T-helper 1 cell treated with Interleukin-12 subunit alpha and Interleukin-12 subunit beta and Interleukin-4 antibody, amounts not matched to agents 30 μg/mL and 1 μg/mL, for 36 hours (primary cell): ENCODE measurements at regions not wholly inside any gene's neighbourhood (a gene's known extent, or its start where the extent isn't known, plus 50 kb on each side); places are given as distances from the start of the nearest gene placed in this dataset.

ENCODE experiments used
- H3K27ac Mint-ChIP-seq: one replicate; pipeline ENCODE4 v1.8.0; 2021; ENCODE audit warnings: mild to moderate bottlenecking, mixed read lengths
- H3K27me3 Mint-ChIP-seq: one replicate; pipeline ENCODE4 v1.8.0; 2021; ENCODE audit warnings: low read depth, mixed read lengths
- H3K36me3 Mint-ChIP-seq: one replicate; pipeline ENCODE4 v1.8.0; 2021; ENCODE audit warnings: low read depth, mixed read lengths
- H3K4me1 Mint-ChIP-seq: one replicate; pipeline ENCODE4 v1.8.0; 2021; ENCODE audit warnings: low read depth, mixed read lengths
- H3K4me3 Mint-ChIP-seq: one replicate; pipeline ENCODE4 v1.8.0; 2021; ENCODE audit warnings: mild to moderate bottlenecking, moderate library complexity, mixed read lengths
- H3K9me3 Mint-ChIP-seq: one replicate; pipeline ENCODE4 v1.8.0; 2021; ENCODE audit warnings: mixed read lengths

DNA sequence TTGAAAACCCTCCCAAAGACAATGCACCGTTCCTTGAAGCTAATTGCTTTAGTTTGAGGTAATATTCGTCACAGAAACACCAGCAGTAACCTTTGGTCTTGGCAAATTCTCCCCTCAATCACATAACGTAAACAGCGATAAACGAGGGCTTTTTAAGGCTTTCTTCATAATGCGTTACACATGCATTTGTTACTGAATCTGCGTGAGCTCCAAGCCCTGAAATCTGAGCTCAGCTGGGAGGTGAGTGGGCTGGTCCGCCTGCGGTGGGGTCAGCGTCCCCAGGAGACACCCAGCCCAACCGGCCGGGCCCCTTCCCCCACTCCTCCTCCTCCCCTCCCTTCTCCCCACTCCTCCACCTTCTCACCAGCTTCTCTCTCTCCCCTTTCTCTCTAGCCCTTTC is 91.1 kb downstream of the BARX1 start:
- Mint-ChIP-seq H3K27me3 (peaks cover 14% of the 10 kb centered on the region), H3K9me3 (no peaks in the 10 kb centered on the region), H3K4me3 (no peak overlapping the region), H3K36me3 (no peaks in the 10 kb centered on the region), H3K4me1 (no peaks in the 10 kb centered on the region), H3K27ac (no peak overlapping the region)

DNA sequence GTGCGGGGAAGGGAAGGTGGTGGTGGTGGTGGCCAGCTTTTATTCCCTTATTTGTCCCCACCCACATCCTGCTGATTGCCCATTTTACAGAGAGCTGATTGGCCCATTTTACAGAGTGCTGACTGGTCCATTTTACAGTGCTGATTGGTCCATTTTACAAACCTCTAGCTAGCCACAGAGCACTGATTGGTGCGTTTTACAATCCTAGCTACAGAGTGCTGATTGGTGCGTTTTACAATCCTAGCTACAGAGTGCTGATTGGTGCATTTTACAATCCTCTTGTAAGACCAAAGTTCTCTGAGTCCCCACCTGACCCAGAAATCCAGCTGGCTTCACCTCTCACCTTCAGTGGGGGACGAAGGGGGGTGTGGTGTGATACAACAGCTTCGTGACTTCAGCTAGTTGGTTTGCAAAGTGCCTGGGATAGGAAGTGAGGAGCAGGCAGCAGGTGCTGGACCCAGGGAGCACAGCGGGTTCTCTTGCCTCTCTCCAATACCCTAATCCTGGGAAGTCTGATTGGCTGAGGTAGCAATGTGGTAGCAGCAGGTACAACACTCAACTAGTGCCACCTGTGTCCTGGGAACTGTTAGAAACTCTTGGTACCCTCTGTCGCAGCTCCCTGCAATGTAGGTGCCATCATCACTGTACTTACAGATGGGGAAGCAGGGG is 92.1 kb downstream of the BARX1 start:
- H3K9me3 Mint-ChIP-seq: no peaks in the 10 kb centered on the region
- no peak overlapping the region for H3K27ac Mint-ChIP-seq
- peaks cover 15% of the 10 kb centered on the region for H3K27me3 Mint-ChIP-seq

DNA sequence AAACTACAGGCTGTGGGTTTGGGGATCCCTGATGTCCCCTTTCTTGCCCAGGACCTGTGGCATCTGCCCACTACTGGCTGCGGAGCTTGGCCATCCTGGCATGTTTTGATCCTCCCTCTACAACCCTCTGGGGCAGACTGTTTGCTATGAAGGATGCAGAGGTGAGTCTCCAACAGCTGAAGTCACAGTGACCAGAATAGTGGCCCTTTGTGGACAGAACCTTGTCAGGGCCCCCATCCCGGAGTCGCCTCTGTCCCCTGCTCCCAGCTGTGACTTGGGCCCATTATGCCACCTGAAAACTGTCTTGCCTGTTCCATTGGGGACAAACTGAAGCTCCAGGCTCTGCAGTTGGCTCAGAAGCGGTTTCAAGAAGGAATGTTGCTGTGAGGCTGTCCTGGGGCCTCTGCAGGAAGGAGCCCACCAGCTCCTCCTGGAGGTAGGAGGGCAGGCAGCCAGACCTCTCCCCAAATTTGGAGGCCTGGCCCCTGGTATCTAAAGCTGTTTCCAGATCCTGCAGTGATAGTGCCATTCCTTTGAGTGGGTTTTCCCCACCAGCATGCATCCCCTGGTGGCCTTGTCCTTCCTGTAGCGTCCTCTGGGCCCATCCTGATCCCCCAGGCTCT is 93.3 kb downstream of the BARX1 start:
- H3K4me3 Mint-ChIP-seq: no peak overlapping the region
- H3K27me3 Mint-ChIP-seq: peaks cover 25% of the 10 kb centered on the region
- H3K4me1 Mint-ChIP-seq: no peaks in the 10 kb centered on the region
- no peak overlapping the region for H3K27ac Mint-ChIP-seq
- no peaks in the 10 kb centered on the region for H3K9me3 Mint-ChIP-seq
- H3K36me3 Mint-ChIP-seq: no peaks in the 10 kb centered on the region

More for the DNA sequence above, 92.1 kb downstream of the BARX1 start:
- Mint-ChIP-seq H3K4me3 (no peak overlapping the region), H3K4me1 (no peaks in the 10 kb centered on the region), H3K36me3 (no peaks in the 10 kb centered on the region)

DNA sequence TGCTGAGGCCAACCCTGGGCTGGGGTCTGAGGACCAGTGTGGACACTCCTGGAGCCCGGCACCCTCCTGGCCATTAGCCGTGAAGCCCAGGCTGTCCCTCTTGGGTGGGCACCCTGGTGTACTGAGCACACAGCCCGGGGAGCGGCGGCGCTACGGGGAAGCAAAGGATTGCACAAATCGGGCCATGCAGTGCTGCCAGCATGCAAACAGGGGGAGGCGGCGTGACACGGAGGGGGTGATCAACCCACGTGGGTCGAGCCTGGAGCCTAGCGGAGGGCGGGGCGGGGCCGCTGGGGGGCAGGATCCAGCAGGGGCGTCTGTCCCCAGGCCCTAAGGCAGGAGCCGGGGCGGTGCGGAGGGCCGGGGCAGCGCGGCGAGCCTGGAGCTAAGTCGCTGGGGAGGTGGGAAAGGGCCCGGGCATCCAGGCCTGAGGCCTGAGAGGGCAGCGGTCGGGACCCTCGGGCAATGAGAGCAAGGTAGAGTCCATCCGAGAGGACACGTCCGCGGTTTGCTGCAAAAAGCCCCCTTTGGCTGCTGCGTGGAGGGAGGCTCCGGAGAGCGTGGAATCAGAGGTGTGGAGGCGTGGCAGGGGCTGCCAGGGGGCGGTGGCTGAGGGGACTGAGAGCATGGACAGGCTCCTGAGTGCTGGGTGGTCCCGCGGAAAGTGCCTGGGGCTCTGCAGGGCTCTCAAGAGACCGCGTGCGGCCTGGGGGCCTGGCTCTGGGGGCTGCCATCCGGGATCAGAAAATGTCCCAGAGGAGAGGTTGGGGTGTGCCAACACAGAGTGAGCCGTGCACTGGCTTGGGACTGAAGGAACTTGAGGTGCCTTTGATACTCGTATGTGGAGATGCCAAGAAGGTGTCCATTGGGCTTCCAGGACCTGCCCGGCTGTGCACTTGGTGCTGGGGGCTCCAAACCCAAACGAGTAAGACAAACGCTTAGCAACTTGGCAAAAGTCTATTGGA is 94.2 kb downstream of the BARX1 start:
- Mint-ChIP-seq H3K27me3 (peaks cover 32% of the 10 kb centered on the region), H3K4me1 (no peaks in the 10 kb centered on the region), H3K9me3 (no peaks in the 10 kb centered on the region), H3K36me3 (no peaks in the 10 kb centered on the region), H3K27ac (no peak overlapping the region), H3K4me3 (no peak overlapping the region)

DNA sequence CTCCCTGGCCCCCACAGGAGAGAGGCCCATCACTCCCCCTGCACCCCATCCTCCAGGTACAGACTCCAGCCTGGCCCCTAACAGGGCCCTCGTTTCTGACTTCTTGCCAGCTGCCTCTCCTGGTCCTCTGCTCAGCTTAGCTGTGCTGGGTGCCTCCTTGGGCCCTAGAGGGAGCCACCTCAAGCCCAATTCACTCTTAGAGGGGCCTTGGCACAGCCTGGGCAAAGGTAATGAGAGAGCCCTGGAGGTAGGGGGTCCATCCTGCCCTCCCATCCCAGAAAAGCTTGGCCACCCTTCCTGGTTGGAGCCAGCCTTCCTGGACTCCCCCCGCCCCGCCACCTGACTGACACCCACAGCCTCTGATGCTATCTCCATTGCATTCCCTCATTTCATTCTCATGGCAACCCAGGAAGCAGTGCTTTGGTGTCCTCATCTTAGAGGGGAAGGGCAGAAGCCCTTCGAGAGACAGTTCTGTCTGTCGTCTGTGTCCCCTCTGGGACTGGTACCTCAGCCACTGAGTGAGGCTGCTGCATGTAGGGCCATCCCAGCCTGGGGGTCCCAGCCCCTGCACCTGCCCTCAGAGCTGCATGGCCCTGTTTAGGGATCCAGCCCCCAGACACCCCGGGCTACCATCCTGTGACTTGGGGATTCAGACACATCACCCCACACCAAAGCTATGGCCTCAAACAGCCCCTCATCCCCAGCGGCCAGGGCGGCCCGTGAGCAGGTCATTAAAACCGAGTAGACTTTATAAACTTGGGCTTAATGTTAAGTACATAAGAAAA is 95.5 kb downstream of the BARX1 start:
- no peaks in the 10 kb centered on the region for H3K4me1 Mint-ChIP-seq
- H3K4me3 Mint-ChIP-seq: no peak overlapping the region
- H3K27me3 Mint-ChIP-seq: peaks cover 45% of the 10 kb centered on the region

DNA sequence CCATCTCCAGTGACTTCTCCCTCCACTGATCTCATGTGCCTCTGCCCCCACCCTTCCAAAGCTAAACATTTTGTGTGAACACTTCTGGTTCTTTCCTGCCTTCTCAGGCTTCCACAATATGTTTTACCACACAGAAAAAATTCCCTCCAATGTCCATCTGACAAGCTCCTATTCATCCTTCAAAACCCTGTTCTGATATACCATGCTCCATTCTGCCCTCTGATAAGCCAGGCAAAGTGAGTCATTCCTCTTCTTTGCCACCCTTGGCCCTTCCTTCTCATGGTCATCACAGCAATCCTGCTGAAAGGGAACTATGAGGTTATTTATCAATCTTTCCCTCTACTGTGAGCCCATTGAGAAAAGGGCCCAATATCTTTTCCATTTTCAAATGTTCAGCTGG is 97.6 kb downstream of the BARX1 start:
- Mint-ChIP-seq H3K4me1 (no peaks in the 10 kb centered on the region), H3K9me3 (no peaks in the 10 kb centered on the region), H3K27ac (no peak overlapping the region), H3K27me3 (peaks cover 52% of the 10 kb centered on the region), H3K36me3 (no peaks in the 10 kb centered on the region), H3K4me3 (no peak overlapping the region)

More for the DNA sequence above, 95.5 kb downstream of the BARX1 start:
- no peaks in the 10 kb centered on the region for H3K9me3 Mint-ChIP-seq
- H3K27ac Mint-ChIP-seq: no peak overlapping the region
- H3K36me3 Mint-ChIP-seq: no peaks in the 10 kb centered on the region

DNA sequence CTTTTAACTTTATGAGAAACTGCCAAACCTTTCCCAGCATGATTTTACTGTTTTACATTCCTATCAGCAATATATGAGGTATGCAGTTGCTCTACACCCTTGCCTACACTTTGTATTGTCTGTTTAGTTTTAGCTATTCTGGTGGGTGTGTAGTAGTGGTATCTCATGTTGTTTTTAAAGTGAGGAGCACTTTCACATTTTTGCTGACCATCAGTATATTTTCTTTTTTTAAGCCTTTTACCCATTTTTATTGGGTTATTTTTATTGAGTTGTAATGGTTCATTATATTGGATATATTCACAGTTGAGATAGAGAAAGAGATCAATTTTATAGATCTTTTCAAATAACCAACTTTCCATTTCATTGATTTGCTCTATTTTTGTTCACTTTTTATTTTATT is 102.4 kb downstream of the BARX1 start:
- Mint-ChIP-seq H3K9me3 (no peaks in the 10 kb centered on the region), H3K36me3 (no peaks in the 10 kb centered on the region), H3K27me3 (peaks cover 55% of the 10 kb centered on the region), H3K4me3 (no peak overlapping the region), H3K27ac (no peak overlapping the region), H3K4me1 (no peaks in the 10 kb centered on the region)

DNA sequence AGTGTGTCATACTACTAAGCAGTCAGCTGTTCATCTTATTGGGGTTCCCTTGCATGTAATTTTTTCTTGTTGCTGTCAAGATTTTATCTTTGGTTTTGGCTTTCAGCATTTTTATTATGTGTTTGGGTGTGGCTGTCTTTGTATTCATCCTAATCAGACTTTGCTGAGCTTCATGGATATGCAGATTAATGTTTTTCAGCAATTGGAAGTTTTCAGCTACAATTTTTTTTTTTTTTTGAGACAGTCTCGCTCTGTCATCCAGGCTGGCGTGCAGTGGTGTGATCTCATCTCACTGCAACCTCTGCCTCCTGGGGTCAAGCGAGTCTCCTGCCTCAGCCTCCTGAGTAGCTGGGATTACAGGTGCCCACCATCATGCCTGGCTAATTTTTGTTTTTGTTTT is 108.8 kb downstream of the BARX1 start:
- Mint-ChIP-seq H3K27ac (no peak overlapping the region), H3K27me3 (peaks cover 37% of the 10 kb centered on the region)

DNA sequence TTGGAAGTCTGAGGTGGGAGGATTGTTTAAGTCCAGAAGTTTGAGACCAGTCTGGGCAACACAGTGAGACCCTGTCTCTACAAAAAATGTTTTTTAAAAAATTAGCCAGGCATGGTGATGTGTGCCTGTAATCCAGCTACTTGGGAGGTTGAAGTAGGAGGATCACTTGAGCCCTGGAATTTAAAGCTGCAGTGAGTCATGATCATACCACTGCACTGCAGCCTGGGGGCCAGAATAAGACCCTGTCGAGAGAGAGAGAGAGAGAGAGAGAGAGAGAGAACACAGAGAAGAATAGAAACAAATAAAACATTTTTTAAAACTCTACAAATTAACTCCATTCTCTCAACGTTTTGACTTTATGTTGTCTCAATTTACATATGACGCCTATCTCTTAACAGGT is 111.8 kb downstream of the BARX1 start:
- Mint-ChIP-seq H3K4me1 (no peaks in the 10 kb centered on the region), H3K9me3 (no peaks in the 10 kb centered on the region), H3K27ac (no peak overlapping the region), H3K4me3 (no peak overlapping the region), H3K27me3 (peaks cover 17% of the 10 kb centered on the region), H3K36me3 (no peaks in the 10 kb centered on the region)

More for the DNA sequence above, 108.8 kb downstream of the BARX1 start:
- Mint-ChIP-seq H3K36me3 (no peaks in the 10 kb centered on the region), H3K4me1 (no peaks in the 10 kb centered on the region), H3K9me3 (no peaks in the 10 kb centered on the region), H3K4me3 (no peak overlapping the region)

DNA sequence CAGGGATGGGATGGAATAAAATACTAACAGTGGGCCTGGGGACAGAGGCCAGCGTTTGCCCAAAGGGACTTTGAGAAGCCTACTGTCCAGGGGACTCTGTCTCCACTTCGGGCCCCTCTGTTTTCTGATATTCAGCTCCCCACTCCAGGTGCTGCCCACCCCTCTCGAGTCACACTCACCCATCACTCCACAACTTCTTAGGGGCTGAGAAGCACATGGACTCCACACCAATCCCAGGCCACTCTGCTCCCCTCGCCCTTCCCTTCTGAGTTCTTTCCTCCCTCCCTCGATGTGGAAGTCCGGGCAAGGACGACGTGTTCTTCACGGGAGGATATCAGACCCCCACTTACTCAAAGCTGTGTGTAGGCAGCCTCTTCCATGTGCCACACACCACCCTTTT is 124.5 kb downstream of the BARX1 start:
- Mint-ChIP-seq H3K4me1 (peaks cover 1% of the 10 kb centered on the region), H3K27ac (no peak overlapping the region), H3K9me3 (peaks cover 4% of the 10 kb centered on the region), H3K4me3 (no peak overlapping the region), H3K27me3 (peaks cover 47% of the 10 kb centered on the region), H3K36me3 (no peaks in the 10 kb centered on the region)

DNA sequence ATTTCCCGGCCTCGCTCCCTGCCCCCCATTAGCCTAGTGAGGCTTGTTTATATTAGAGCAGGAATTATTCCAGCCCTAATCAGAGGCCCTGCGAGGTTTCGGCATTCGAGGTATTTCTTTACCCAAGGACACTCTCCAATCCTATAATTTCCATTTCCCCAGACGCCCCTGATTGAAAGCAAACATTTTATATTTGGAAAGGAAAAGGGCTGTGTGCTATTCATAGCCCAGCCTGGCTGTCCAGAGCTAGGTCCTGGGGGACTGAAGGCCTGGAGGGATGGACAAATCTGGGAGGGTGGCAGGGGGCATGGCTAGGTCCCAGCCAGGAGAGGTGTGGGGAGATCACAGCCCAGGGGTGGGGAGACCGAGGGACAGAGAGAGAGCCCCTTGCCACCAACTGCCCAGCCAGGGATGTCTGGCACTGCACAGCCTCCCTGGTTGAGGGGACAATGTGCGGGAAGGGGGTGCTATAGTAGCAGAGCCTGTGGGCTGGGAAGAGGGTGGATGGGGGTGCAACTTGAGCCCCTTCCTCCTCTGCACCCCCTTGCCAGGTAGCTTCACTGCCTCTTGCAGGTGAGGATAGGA is 125.1 kb downstream of the BARX1 start:
- H3K36me3 Mint-ChIP-seq: no peaks in the 10 kb centered on the region
- peaks cover 4% of the 10 kb centered on the region for H3K9me3 Mint-ChIP-seq
- no peak overlapping the region for H3K27ac Mint-ChIP-seq
- peaks cover 1% of the 10 kb centered on the region for H3K4me1 Mint-ChIP-seq
- no peak overlapping the region for H3K4me3 Mint-ChIP-seq
- peaks cover 46% of the 10 kb centered on the region for H3K27me3 Mint-ChIP-seq

DNA sequence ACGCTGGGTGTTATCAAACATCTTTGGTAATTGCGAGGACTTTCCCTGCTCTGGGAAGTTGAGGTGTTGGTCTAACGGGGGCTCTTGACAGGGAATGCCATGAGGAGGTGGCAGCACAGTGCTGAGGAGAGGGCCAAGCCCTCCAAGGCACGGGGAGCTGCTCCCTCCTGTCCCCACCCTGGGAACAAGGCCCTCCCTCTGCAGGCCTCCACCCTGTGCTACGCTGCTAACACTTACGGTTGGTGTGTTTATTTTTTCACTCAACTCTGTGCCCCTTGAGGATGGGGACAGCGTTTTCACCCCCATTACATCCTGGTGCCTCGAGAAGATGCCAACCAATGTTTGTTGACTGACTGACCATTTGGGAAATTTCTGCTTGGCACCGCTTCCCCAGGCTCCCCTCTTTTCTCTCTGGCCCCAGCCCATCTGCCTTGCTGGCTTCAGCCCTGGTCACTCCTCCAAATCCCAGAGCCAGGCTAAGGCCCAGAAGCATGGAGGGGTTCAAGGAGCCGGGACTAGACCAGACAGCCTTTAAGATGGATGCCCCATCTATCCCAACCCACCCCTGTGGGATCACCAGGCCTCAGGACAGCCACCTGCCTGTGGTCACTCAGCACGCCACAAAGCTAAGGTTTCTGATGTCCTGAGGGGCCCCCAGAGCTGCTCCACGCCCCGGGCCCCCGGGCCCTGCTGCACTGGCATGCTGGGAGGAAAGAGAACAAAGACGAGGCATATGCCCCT is 125.7 kb downstream of the BARX1 start:
- Mint-ChIP-seq H3K9me3 (peaks cover 4% of the 10 kb centered on the region), H3K4me3 (no peak overlapping the region), H3K4me1 (peaks cover 1% of the 10 kb centered on the region), H3K36me3 (no peaks in the 10 kb centered on the region), H3K27ac (no peak overlapping the region), H3K27me3 (peaks cover 47% of the 10 kb centered on the region)

DNA sequence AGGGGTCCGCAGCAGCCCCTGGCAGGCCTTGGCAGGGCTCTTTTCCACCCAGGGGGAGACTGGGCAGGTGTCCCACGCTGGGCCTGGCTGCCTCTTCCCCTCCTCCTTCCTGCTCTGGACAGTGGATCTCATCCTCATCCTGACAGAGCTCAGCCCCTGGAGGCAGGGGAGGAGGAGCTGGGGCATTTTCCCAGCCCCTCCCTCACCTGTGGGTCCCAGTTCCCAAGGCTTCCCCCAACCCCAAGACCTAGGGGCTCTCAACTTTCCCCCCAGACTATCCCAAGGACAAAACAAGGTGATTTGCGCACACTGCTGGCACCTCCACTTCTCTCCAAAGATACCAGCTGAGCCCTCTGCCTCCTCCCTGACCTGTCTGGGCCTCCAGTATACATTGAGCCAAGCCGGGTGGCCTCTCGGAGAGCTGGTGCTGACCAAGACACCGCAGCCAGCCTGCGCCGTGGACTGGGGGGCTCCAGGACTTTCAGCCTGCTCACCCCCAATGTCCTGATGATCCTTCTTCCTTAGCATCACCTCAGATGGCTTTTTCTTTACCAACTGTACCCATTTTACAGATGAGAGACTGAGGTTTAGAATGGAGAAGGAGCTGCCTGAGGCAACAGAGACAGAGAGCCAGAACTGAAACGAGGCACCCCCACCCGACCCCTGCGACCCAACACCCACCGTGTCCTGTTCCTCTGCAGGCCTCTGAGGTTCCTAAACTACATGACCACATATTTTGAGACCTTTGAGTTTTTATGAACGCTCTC is 126.6 kb downstream of the BARX1 start:
- Mint-ChIP-seq H3K36me3 (no peaks in the 10 kb centered on the region), H3K27me3 (peaks cover 45% of the 10 kb centered on the region), H3K4me3 (no peak overlapping the region), H3K4me1 (peaks cover 1% of the 10 kb centered on the region), H3K27ac (no peak overlapping the region), H3K9me3 (peaks cover 4% of the 10 kb centered on the region)
